ENCODE measurements at regions not wholly inside any gene's neighbourhood (a gene's known extent, or its start where the extent isn't known, plus 50 kb on each side); places are given as distances from the start of the nearest gene placed in this dataset.

GRCh38 chr5:88405783-88406182, 137.1 kb upstream of the TMEM161B start:
- TF ChIP-seq, protein P1, sequence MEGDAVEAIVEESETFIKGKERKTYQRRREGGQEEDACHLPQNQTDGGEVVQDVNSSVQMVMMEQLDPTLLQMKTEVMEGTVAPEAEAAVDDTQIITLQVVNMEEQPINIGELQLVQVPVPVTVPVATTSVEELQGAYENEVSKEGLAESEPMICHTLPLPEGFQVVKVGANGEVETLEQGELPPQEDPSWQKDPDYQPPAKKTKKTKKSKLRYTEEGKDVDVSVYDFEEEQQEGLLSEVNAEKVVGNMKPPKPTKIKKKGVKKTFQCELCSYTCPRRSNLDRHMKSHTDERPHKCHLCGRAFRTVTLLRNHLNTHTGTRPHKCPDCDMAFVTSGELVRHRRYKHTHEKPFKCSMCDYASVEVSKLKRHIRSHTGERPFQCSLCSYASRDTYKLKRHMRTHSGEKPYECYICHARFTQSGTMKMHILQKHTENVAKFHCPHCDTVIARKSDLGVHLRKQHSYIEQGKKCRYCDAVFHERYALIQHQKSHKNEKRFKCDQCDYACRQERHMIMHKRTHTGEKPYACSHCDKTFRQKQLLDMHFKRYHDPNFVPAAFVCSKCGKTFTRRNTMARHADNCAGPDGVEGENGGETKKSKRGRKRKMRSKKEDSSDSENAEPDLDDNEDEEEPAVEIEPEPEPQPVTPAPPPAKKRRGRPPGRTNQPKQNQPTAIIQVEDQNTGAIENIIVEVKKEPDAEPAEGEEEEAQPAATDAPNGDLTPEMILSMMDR (IDR thresholded peaks at IDR 0.05; ENCODE audit: insufficient read depth in 1 of 2, low read depth in 1 of 2, low read length in 1 of 2, severe bottlenecking in 1 of 2, unreplicated experiment in 1 of 2), result no peak
- H3K4me1 Mint-ChIP-seq (ENCODE audit: low read depth, unreplicated experiment), result no peaks in the 10 kb centered on the region
- CTCF ChIA-PET, result no interaction called here

GRCh38 chr5:88404405-88404804, 135.8 kb upstream of the TMEM161B start:
- Histone ChIP-seq H3K4me3 (ENCODE audit: low read depth, low read length) (no peak overlapping the region), H3K36me3 (ENCODE audit: control insufficient read depth, insufficient read depth, low read length) (no peaks in the 10 kb centered on the region), H3K4me1 (no peaks in the 10 kb centered on the region), H3K27me3 (replicated peaks; ENCODE audit: control insufficient read depth, insufficient read depth, low read length) (peaks cover 2% of the 10 kb centered on the region; the same call in 1 of the 2 replicates), H3K9me3 (no peaks in the 10 kb centered on the region)
- DNase-seq, result no peak
- no peaks in the 10 kb centered on the region for H3K9me3 Mint-ChIP-seq (ENCODE audit: unreplicated experiment)
- ChIA-PET CTCF (no interaction called here), POLR2A (no interaction called here)
- H3K27me3 Mint-ChIP-seq (ENCODE audit: insufficient read depth, unreplicated experiment), result peaks cover 25% of the 10 kb centered on the region
- no peaks in the 10 kb centered on the region for H3K4me1 Mint-ChIP-seq (ENCODE audit: low read depth, unreplicated experiment)
- TF ChIP-seq, protein P1 (IDR thresholded peaks at IDR 0.05; ENCODE audit: insufficient read depth in 1 of 2, low read depth in 1 of 2, low read length in 1 of 2, severe bottlenecking in 1 of 2, unreplicated experiment in 1 of 2), result no peak
- H3K4me3 Mint-ChIP-seq (ENCODE audit: unreplicated experiment), result no peak overlapping the region
- no peaks in the 10 kb centered on the region for H3K36me3 Mint-ChIP-seq (ENCODE audit: insufficient read depth, unreplicated experiment)
- BruUV-seq (replicated peaks), result no TSS peak
- intact Hi-C loops (cut with micrococcal nuclease; ENCODE audit: unreplicated experiment), result no loop called here
- no peak overlapping the region for H3K27ac Mint-ChIP-seq (ENCODE audit: unreplicated experiment)

More at GRCh38 chr5:88405783-88406182, 137.1 kb upstream of the TMEM161B start:
- Mint-ChIP-seq H3K27ac (ENCODE audit: unreplicated experiment) (no peak overlapping the region), H3K4me3 (ENCODE audit: unreplicated experiment) (no peak overlapping the region), H3K27me3 (ENCODE audit: insufficient read depth, unreplicated experiment) (peaks cover 19% of the 10 kb centered on the region), H3K9me3 (ENCODE audit: unreplicated experiment) (no peaks in the 10 kb centered on the region), H3K36me3 (ENCODE audit: insufficient read depth, unreplicated experiment) (no peaks in the 10 kb centered on the region)
- BruUV-seq (replicated peaks), result no TSS peak
- no peak for DNase-seq
- Histone ChIP-seq H3K9me3 (no peaks in the 10 kb centered on the region), H3K4me1 (no peaks in the 10 kb centered on the region), H3K4me3 (ENCODE audit: low read depth, low read length) (no peak overlapping the region), H3K36me3 (ENCODE audit: control insufficient read depth, insufficient read depth, low read length) (no peaks in the 10 kb centered on the region), H3K27me3 (replicated peaks; ENCODE audit: control insufficient read depth, insufficient read depth, low read length) (peaks cover 2% of the 10 kb centered on the region; the same call in 1 of the 2 replicates)
- intact Hi-C loops (cut with micrococcal nuclease; ENCODE audit: unreplicated experiment), result no loop called here
- POLR2A ChIA-PET, result no interaction called here

- no peaks in the 10 kb centered on the region for H3K36me3 Mint-ChIP-seq (ENCODE audit: insufficient read depth, unreplicated experiment)
- CTCF ChIA-PET, result no interaction called here
- BruUV-seq (replicated peaks), result no TSS peak
Observed at GRCh38 chr5:88401686-88402085, 133.0 kb upstream of the TMEM161B start.

More at GRCh38 chr5:88401686-88402085, 133.0 kb upstream of the TMEM161B start:
- POLR2A ChIA-PET, result no interaction called here
- TF ChIP-seq, protein P1 (IDR thresholded peaks at IDR 0.05; ENCODE audit: insufficient read depth in 1 of 2, low read depth in 1 of 2, low read length in 1 of 2, severe bottlenecking in 1 of 2, unreplicated experiment in 1 of 2), result no peak
- no peaks in the 10 kb centered on the region for H3K36me3 ChIP-seq (ENCODE audit: control insufficient read depth, insufficient read depth, low read length)
- no peak overlapping the region for H3K4me3 ChIP-seq (ENCODE audit: low read depth, low read length)
- H3K4me1 ChIP-seq, result no peaks in the 10 kb centered on the region
- Mint-ChIP-seq H3K9me3 (ENCODE audit: unreplicated experiment) (no peaks in the 10 kb centered on the region), H3K4me3 (ENCODE audit: unreplicated experiment) (no peak overlapping the region), H3K4me1 (ENCODE audit: low read depth, unreplicated experiment) (no peaks in the 10 kb centered on the region), H3K27me3 (ENCODE audit: insufficient read depth, unreplicated experiment) (peaks cover 32% of the 10 kb centered on the region), H3K27ac (ENCODE audit: unreplicated experiment) (no peak overlapping the region)
- intact Hi-C loops (cut with micrococcal nuclease; ENCODE audit: unreplicated experiment), result no loop called here
- no peak for DNase-seq
- H3K9me3 ChIP-seq, result no peaks in the 10 kb centered on the region
- peaks cover 2% of the 10 kb centered on the region for H3K27me3 ChIP-seq (replicated peaks; ENCODE audit: control insufficient read depth, insufficient read depth, low read length)

Measured in Caco-2 (cell line).